Left lung (tissue), 4 donors: ENCODE measurements at regions not wholly inside any gene's neighbourhood (a gene's known extent, or its start where the extent isn't known, plus 50 kb on each side); places are given as distances from the start of the nearest gene placed in this dataset.

Experiments used
- ATAC-seq: fragments of 200-7000 bp; cut with Tn5 transposase; one replicate; pipeline ENCODE4 v1.9.1; 2020; ENCODE audit warnings: moderate library complexity
- DNase-seq, 4 donors: peaks; one replicate each; pipeline ENCODE4 v3.0.0-alpha.2; 2013 to 2020
- H3K27ac ChIP-seq, 2 donors: fragments of 200-600 bp; sonication (generic) in 1 of 2; one replicate each; pipeline versions ENCODE4 v1.5.0 to v1.8.0; 2020 to 2021
- H3K27me3 ChIP-seq, 2 donors: fragments of 200-600 bp; sonication (generic) in 1 of 2; one replicate each; pipeline versions ENCODE4 v1.5.0 to v1.8.0; 2020 to 2021
- H3K36me3 ChIP-seq, 2 donors: fragments of 200-600 bp; sonication (generic) in 1 of 2; one replicate each; pipeline versions ENCODE4 v1.5.0 to v1.8.0; 2020 to 2021
- H3K4me1 ChIP-seq, 2 donors: fragments of 200-600 bp; one replicate each; pipeline ENCODE4 v1.8.0; 2021
- H3K4me3 ChIP-seq, 2 donors: fragments of 200-600 bp; sonication (generic) in 1 of 2; one replicate each; pipeline versions ENCODE4 v1.5.0 to v1.8.0; 2020 to 2021; ENCODE audit warnings: mild to moderate bottlenecking in 1 of 2
- H3K9me3 ChIP-seq, 2 donors: fragments of 200-600 bp; sonication (generic) in 1 of 2; one replicate each; pipeline versions ENCODE4 v1.5.0 to v1.8.0; 2020 to 2021
- intact Hi-C, 2 donors: fragments of 100-400 bp; cut with DNase I; formaldehyde crosslinking; loops; one replicate each; pipeline versions ENCODE4 v1.11.2 to v1.14.2; 2022
- TF ChIP-seq, protein P1 (sequence below), 2 donors: fragments of 200-600 bp; sonication (generic) in 1 of 2; IDR thresholded peaks; one replicate each; pipeline versions ENCODE4 v1.5.0 to v1.8.0; 2021; ENCODE audit warnings: antibody characterized with exemption in 2 of 2
- donor health status: DM: no; HTN: yes; CAD: no.
- donor health status: DM: no; HTN: no; CAD: no.

DNA sequence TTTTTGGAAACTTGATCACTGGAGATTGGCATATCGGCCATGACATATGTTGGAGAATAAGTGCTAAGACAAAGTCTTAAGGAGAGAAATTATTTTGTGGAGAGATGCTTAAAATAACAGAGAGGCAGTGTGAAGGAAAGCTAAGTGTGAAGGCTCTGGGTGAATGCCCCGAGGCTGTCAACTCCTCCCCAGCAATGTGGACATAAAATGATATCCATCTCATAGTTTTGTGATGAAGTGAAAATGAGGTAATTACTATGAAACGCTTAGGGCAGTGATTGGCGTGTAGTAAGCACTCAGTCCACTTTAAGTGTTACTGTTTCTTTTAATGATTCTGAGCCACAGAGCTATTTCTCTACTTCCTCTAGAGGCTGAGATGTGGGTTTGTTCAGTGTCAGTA is 195.8 kb upstream of the KLF12 start:
- no peak overlapping the region for H3K27ac ChIP-seq
- H3K36me3 ChIP-seq = no peaks in the 10 kb centered on the region
- H3K4me1 ChIP-seq = no peaks in the 10 kb centered on the region
- no peak overlapping the region for H3K4me3 ChIP-seq
- intact Hi-C loops = no loop called here
- ATAC-seq = no peak
- no peaks in the 10 kb centered on the region for H3K27me3 ChIP-seq
- no peaks in the 10 kb centered on the region for H3K9me3 ChIP-seq
- no peak for DNase-seq
- TF ChIP-seq, protein P1, sequence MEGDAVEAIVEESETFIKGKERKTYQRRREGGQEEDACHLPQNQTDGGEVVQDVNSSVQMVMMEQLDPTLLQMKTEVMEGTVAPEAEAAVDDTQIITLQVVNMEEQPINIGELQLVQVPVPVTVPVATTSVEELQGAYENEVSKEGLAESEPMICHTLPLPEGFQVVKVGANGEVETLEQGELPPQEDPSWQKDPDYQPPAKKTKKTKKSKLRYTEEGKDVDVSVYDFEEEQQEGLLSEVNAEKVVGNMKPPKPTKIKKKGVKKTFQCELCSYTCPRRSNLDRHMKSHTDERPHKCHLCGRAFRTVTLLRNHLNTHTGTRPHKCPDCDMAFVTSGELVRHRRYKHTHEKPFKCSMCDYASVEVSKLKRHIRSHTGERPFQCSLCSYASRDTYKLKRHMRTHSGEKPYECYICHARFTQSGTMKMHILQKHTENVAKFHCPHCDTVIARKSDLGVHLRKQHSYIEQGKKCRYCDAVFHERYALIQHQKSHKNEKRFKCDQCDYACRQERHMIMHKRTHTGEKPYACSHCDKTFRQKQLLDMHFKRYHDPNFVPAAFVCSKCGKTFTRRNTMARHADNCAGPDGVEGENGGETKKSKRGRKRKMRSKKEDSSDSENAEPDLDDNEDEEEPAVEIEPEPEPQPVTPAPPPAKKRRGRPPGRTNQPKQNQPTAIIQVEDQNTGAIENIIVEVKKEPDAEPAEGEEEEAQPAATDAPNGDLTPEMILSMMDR (IDR thresholded peaks at IDR 0.05) = no peak

DNA sequence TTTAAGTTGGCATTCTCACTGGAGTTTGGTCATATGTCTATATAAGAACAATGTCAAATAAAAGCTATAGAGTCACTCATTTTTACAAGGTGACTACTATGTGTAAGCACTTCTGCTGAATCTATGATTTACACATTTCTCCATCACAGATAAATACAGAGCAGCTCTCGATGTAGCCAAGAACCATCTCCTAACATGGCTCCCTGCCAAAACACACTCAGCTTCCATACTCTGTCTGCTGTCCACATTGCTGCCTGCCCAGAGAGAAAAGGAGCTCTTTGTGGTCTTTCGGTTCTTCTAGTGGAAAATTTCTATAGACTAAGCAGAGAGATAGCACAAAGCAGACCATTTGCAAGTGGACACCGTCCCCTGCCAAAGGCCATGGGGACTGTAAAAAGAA is 190.9 kb upstream of the KLF12 start:
- no peaks in the 10 kb centered on the region for H3K4me1 ChIP-seq
- peak in 2 of 4 donors; percentile 47 to 75 for DNase-seq
- H3K27me3 ChIP-seq = no peaks in the 10 kb centered on the region
- intact Hi-C loops = no loop called here
- TF ChIP-seq, protein P1 (IDR thresholded peaks at IDR 0.05) = no peak
- H3K27ac ChIP-seq = no peak overlapping the region
- ATAC-seq = peak; percentile 35
- no peaks in the 10 kb centered on the region for H3K36me3 ChIP-seq
- H3K4me3 ChIP-seq = no peak overlapping the region
- H3K9me3 ChIP-seq = no peaks in the 10 kb centered on the region

DNA sequence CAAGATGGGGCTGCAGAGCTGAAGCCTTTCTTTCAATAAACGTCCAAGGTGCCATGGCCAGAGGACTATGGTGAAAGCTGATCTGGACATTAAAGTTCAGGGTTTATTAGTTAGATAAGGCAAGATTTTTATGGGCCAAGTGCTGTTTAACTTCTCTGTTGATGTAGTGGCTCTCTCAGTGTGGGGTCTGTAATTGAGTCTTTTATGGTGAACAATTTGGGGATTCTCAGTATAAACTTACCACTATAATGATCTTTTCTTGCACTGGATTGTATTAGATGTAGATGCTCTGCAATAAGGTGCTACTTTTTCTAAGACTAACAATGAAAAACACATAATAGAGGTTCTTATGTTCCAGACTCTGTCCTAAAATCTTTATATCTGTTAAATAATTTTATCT is 190.1 kb upstream of the KLF12 start:
- intact Hi-C loops = no loop called here
- H3K4me1 ChIP-seq = no peaks in the 10 kb centered on the region
- H3K36me3 ChIP-seq = no peaks in the 10 kb centered on the region
- no peaks in the 10 kb centered on the region for H3K27me3 ChIP-seq
- H3K4me3 ChIP-seq = no peak overlapping the region
- H3K9me3 ChIP-seq = no peaks in the 10 kb centered on the region
- H3K27ac ChIP-seq = no peak overlapping the region
- TF ChIP-seq, protein P1 (IDR thresholded peaks at IDR 0.05) = no peak
- ATAC-seq (no peak), DNase-seq (no peak)

DNA sequence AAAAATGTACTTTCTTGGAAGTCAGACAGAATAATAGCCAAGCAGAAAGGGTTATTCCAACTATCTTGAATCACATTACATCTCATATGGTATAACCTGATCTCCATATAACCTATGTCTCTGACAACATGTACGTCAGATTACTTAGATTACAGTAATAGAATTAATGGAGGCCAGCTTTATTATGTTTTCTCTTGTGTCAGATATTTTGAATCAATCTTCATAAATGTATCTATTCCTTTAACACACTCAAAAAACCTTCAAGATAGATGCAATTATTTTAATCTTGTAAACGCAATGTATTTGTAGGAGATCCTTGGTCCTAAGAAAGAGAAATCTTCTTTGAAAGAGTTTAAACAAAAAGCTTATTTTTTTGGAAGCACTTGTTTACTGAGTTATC is 188.4 kb upstream of the KLF12 start:
- no peak for DNase-seq
- H3K27me3 ChIP-seq = no peaks in the 10 kb centered on the region
- no peak overlapping the region for H3K27ac ChIP-seq
- no peak for ATAC-seq
- no peaks in the 10 kb centered on the region for H3K9me3 ChIP-seq
- no peaks in the 10 kb centered on the region for H3K4me1 ChIP-seq
- TF ChIP-seq, protein P1 (IDR thresholded peaks at IDR 0.05) = no peak
- intact Hi-C loops = no loop called here
- no peak overlapping the region for H3K4me3 ChIP-seq
- no peaks in the 10 kb centered on the region for H3K36me3 ChIP-seq

DNA sequence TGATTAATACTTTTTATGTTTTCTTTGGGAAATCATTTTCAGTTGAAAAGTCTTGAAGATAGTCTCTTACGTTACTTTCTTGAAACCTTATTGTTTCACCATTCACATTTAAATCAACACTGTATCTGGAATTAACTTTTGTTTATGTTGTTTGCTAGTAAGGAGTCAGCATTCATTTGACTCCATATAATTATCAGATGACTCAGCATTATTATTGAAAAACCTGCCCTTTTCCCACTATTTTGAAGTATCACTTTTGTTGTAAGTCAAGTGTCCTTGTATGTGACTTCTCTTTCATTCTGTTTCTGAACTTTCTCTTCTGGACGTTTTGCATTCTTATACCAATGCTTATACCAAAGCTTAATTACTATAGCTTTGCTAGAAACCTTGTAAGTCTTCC is 186.1 kb upstream of the KLF12 start:
- Histone ChIP-seq H3K9me3 (no peaks in the 10 kb centered on the region), H3K27ac (no peak overlapping the region), H3K4me1 (no peaks in the 10 kb centered on the region), H3K4me3 (no peak overlapping the region), H3K27me3 (no peaks in the 10 kb centered on the region), H3K36me3 (no peaks in the 10 kb centered on the region)
- DNase-seq (no peak), ATAC-seq (no peak)
- intact Hi-C loops = no loop called here
- TF ChIP-seq, protein P1 (IDR thresholded peaks at IDR 0.05) = no peak
